Calu3 (cell line): ENCODE measurements at regions not wholly inside any gene's neighbourhood (a gene's known extent, or its start where the extent isn't known, plus 50 kb on each side); places are given as distances from the start of the nearest gene placed in this dataset.

Source experiments
- BruUV-seq: library from RNA; stranded (reverse); fragments of 400-500 nt; replicated peaks from 2 replicates; lab custom pipeline; 2021; lab: Mats Ljungman, UMichigan
- CTCF ChIA-PET: fragments of 300-600 bp; sonication (Branson Sonifier 250); formaldehyde crosslinking; loops from one replicate; lab custom pipeline; 2022; ENCODE audit warnings: antibody characterized with exemption; lab: Charles Lee
- DNase-seq: peaks from one replicate; pipeline ENCODE4 v3.0.0; 2022
- H3K27ac Mint-ChIP-seq: one replicate; pipeline ENCODE4 v1.8.0; 2022; ENCODE audit warnings: mixed read lengths; ENCODE audit not compliant: unreplicated experiment
- H3K27me3 Mint-ChIP-seq: one replicate; pipeline ENCODE4 v1.8.0; 2022; ENCODE audit warnings: mixed read lengths; ENCODE audit not compliant: unreplicated experiment
- H3K36me3 Mint-ChIP-seq: one replicate; pipeline ENCODE4 v1.8.0; 2022; ENCODE audit warnings: mild to moderate bottlenecking, moderate library complexity, mixed read lengths; ENCODE audit not compliant: insufficient read depth, unreplicated experiment
- H3K4me1 Mint-ChIP-seq: one replicate; pipeline ENCODE4 v1.8.0; 2022; ENCODE audit warnings: mild to moderate bottlenecking, low read depth, mixed read lengths; ENCODE audit not compliant: unreplicated experiment
- H3K4me3 Mint-ChIP-seq: one replicate; pipeline ENCODE4 v1.8.0; 2022; ENCODE audit warnings: mild to moderate bottlenecking, low read depth, moderate library complexity, mixed read lengths; ENCODE audit not compliant: unreplicated experiment
- H3K9me3 Mint-ChIP-seq: one replicate; pipeline ENCODE4 v1.8.0; 2022; ENCODE audit warnings: low read depth, mixed read lengths; ENCODE audit not compliant: unreplicated experiment
- CTCF ChIP-seq: fragments of 200-600 bp; IDR thresholded peaks from one replicate; pipeline ENCODE4 v1.8.0; 2022; ENCODE audit warnings: antibody characterized with exemption; ENCODE audit not compliant: unreplicated experiment
- intact Hi-C: fragments of 100-400 bp; cut with micrococcal nuclease; formaldehyde crosslinking; loops from one replicate; pipeline ENCODE4 v1.10.0; 2022; ENCODE audit not compliant: unreplicated experiment

- Mint-ChIP-seq H3K27ac (no peak overlapping the region), H3K4me1 (no peaks in the 10 kb centered on the region), H3K4me3 (no peak overlapping the region), H3K36me3 (no peaks in the 10 kb centered on the region), H3K27me3 (peaks cover 11% of the 10 kb centered on the region), H3K9me3 (no peaks in the 10 kb centered on the region)
- no TSS peak for BruUV-seq
- CTCF ChIA-PET: no interaction called here
- DNase-seq: no peak
- intact Hi-C loops: no loop called here
- no peak for TF ChIP-seq CTCF
These were observed 226.1 kb downstream of the OTOR start for GRCh38 chr20:16974080-16974854.

GRCh38 chr20:16974855-16975162, 226.7 kb downstream of the OTOR start:
- Mint-ChIP-seq H3K36me3 (no peaks in the 10 kb centered on the region), H3K4me1 (no peaks in the 10 kb centered on the region), H3K27me3 (peaks cover 6% of the 10 kb centered on the region), H3K9me3 (no peaks in the 10 kb centered on the region), H3K27ac (no peak overlapping the region), H3K4me3 (no peak overlapping the region)
- no TSS peak for BruUV-seq
- intact Hi-C loops: no loop called here
- CTCF ChIA-PET: no interaction called here
- TF ChIP-seq CTCF: no peak
- DNase-seq: no peak

- CTCF ChIA-PET: no interaction called here
- Mint-ChIP-seq H3K4me1 (no peaks in the 10 kb centered on the region), H3K36me3 (no peaks in the 10 kb centered on the region), H3K27ac (no peak overlapping the region), H3K4me3 (no peak overlapping the region), H3K9me3 (no peaks in the 10 kb centered on the region), H3K27me3 (no peaks in the 10 kb centered on the region)
- no peak for DNase-seq
- BruUV-seq: no TSS peak
- TF ChIP-seq CTCF: no peak
- intact Hi-C loops: no loop called here
These were observed 227.5 kb downstream of the OTOR start for GRCh38 chr20:16975682-16976081.

DNA sequence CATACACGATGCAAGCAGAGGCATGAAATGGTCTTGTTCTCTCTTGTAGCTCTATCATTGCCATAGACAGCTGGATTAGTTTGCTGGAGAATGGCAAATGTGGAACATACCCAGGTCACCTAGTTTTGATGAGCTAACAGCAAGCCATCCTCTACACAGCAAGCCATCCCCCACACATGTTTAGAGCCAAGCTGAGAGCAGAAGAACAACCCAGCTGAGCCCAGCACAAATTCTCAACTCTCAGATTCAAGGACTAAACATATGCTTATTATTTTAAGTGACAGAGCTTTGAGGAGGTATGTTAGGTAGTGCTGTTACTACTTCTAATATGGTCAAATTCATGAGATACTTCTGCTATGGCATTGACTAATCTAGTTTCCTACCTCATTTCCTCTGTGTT, 230.3 kb downstream of the OTOR start:
- no peak overlapping the region for H3K27ac Mint-ChIP-seq
- intact Hi-C loops: no loop called here
- H3K4me1 Mint-ChIP-seq: no peaks in the 10 kb centered on the region
- peaks cover 13% of the 10 kb centered on the region for H3K27me3 Mint-ChIP-seq
- no peak for TF ChIP-seq CTCF
- CTCF ChIA-PET: no interaction called here
- H3K4me3 Mint-ChIP-seq: no peak overlapping the region
- no peaks in the 10 kb centered on the region for H3K36me3 Mint-ChIP-seq
- no TSS peak for BruUV-seq
- H3K9me3 Mint-ChIP-seq: no peaks in the 10 kb centered on the region
- DNase-seq: no peak
